Gastroesophageal sphincter (tissue), 4 donors: ENCODE measurements at regions not wholly inside any gene's neighbourhood (a gene's known extent, or its start where the extent isn't known, plus 50 kb on each side); places are given as distances from the start of the nearest gene placed in this dataset.

Source experiments
- ATAC-seq: fragments of 150-250 bp; one replicate; pipeline ENCODE4 v1.9.1; 2016; ENCODE audit warnings: mild to moderate bottlenecking, moderate library complexity
- H3K27ac ChIP-seq, 4 donors: fragments of 200-600 bp; sonication (generic) in 3 of 4; 1 replicate in 3 of 4; 2 replicates in 1 of 4; pipeline ENCODE4 v1.5.1; 2016 to 2019
- H3K27me3 ChIP-seq: fragments of 200-600 bp; sonication (generic); one replicate; pipeline ENCODE4 v1.5.1; 2019
- H3K36me3 ChIP-seq, 2 donors: fragments of 200-600 bp; sonication (generic); one replicate each; pipeline ENCODE4 v1.5.1; 2019; ENCODE audit warnings: control low read depth in 1 of 2
- H3K4me1 ChIP-seq, 3 donors: fragments of 200-600 bp; sonication (generic); 1 replicate in 2 of 3; 2 replicates in 1 of 3; pipeline ENCODE4 v1.5.1; 2016 to 2019; ENCODE audit warnings: control low read depth in 2 of 3
- H3K4me3 ChIP-seq, 2 donors: fragments of 200-600 bp; sonication (generic); one replicate each; pipeline ENCODE4 v1.5.1; 2019; ENCODE audit warnings: mild to moderate bottlenecking in 1 of 2, moderate library complexity in 1 of 2
- H3K9me3 ChIP-seq, 3 donors: fragments of 200-600 bp; sonication (generic); one replicate each; pipeline ENCODE4 v1.5.1; 2017 to 2019; ENCODE audit warnings: control low read depth in 2 of 3
- CTCF ChIP-seq, 4 experiments: fragments of 200-600 bp in 2 of 4; fragments of 450-650 bp in 2 of 4; sonication (generic) in 1 of 4; IDR thresholded peaks; one replicate each; pipeline ENCODE4 v1.5.1; 2017 to 2019; ENCODE audit warnings: antibody characterized with exemption in 4 of 4, mild to moderate bottlenecking in 2 of 4, moderate library complexity in 2 of 4
- EP300 ChIP-seq: sonication (generic); formaldehyde crosslinking; IDR thresholded peaks from one replicate; pipeline ENCODE4 v1.6.1; 2017; ENCODE audit warnings: antibody characterized with exemption, mild to moderate bottlenecking
- POLR2A ChIP-seq, 2 donors: fragments of 450-650 bp; IDR thresholded peaks; one replicate each; pipeline ENCODE4 v1.6.1; 2017; ENCODE audit warnings: antibody characterized with exemption in 2 of 2, mild to moderate bottlenecking in 2 of 2, moderate library complexity in 1 of 2
- POLR2AphosphoS5 ChIP-seq: sonication (generic); formaldehyde crosslinking; IDR thresholded peaks from one replicate; pipeline ENCODE4 v1.6.1; 2017; ENCODE audit warnings: antibody characterized with exemption
- WGBS, 2 donors: methylation state at CpG; one replicate each; pipeline ENCODE4 v1.1.5; 2018; ENCODE audit warnings: low coverage in 1 of 2; 5-methylcytosine and 5-hydroxymethylcytosine counted together

GRCh38 chr5:43996221-43996620, 393.0 kb downstream of the FGF10 start:
- Histone ChIP-seq H3K36me3 (no peaks in the 10 kb centered on the region), H3K27me3 (no peaks in the 10 kb centered on the region), H3K9me3 (no peaks in the 10 kb centered on the region), H3K4me3 (no peak overlapping the region), H3K27ac (no peak overlapping the region), H3K4me1 (peaks cover 0 to 12% (median 0%) of the 10 kb centered on the region in 3 donors)
- ATAC-seq, result no peak
- TF ChIP-seq CTCF (IDR thresholded peaks at IDR 0.05) (no peak), EP300 (no peak), POLR2AphosphoS5 (no peak), POLR2A (IDR thresholded peaks at IDR 0.05) (no peak)
- WGBS, 2 donors, result 87 to 94% methylated on average over 2 of the region's 2 CpGs

- Histone ChIP-seq H3K4me1 (peaks cover 0 to 12% (median 0%) of the 10 kb centered on the region in 3 donors), H3K36me3 (no peaks in the 10 kb centered on the region), H3K4me3 (no peak overlapping the region), H3K27me3 (no peaks in the 10 kb centered on the region), H3K9me3 (no peaks in the 10 kb centered on the region), H3K27ac (no peak overlapping the region)
- WGBS, 2 donors, result 56 to 77% methylated on average over 2 to 3 of the region's 3 CpGs
- TF ChIP-seq POLR2A (IDR thresholded peaks at IDR 0.05) (no peak), CTCF (IDR thresholded peaks at IDR 0.05) (no peak), EP300 (no peak), POLR2AphosphoS5 (no peak)
- no peak for ATAC-seq
Observed at GRCh38 chr5:43994352-43994708, 391.4 kb downstream of the NNT start.

GRCh38 chr5:43993634-43994351, 390.8 kb downstream of the NNT start:
- no peaks in the 10 kb centered on the region for H3K36me3 ChIP-seq
- H3K27ac ChIP-seq, result no peak overlapping the region
- WGBS, 2 donors, result 72 to 84% methylated on average over 7 to 9 of the region's 9 CpGs

GRCh38 chr5:43985411-43985810, 382.4 kb downstream of the NNT start:
- WGBS, 2 donors, result 84 to 100% methylated on average over 1 to 3 of the region's 3 CpGs
- ATAC-seq, result no peak

More at GRCh38 chr5:43993634-43994351, 390.8 kb downstream of the NNT start:
- no peak for ATAC-seq
- H3K4me1 ChIP-seq, result peaks cover 0 to 12% (median 0%) of the 10 kb centered on the region in 3 donors
- H3K27me3 ChIP-seq, result no peaks in the 10 kb centered on the region
- no peak overlapping the region for H3K4me3 ChIP-seq
- no peaks in the 10 kb centered on the region for H3K9me3 ChIP-seq
- TF ChIP-seq POLR2A (IDR thresholded peaks at IDR 0.05), result no peak
- TF ChIP-seq POLR2AphosphoS5, result no peak
- TF ChIP-seq CTCF (IDR thresholded peaks at IDR 0.05), result no peak
- TF ChIP-seq EP300, result no peak

More at GRCh38 chr5:43985411-43985810, 382.4 kb downstream of the NNT start:
- Histone ChIP-seq H3K27ac (no peak overlapping the region), H3K36me3 (no peaks in the 10 kb centered on the region), H3K4me1 (no peaks in the 10 kb centered on the region), H3K9me3 (no peaks in the 10 kb centered on the region), H3K27me3 (no peaks in the 10 kb centered on the region), H3K4me3 (no peak overlapping the region)
- no peak for TF ChIP-seq POLR2A (IDR thresholded peaks at IDR 0.05)
- TF ChIP-seq POLR2AphosphoS5, result no peak
- no peak for TF ChIP-seq EP300
- no peak for TF ChIP-seq CTCF (IDR thresholded peaks at IDR 0.05)
